Endothelial cell of umbilical vein (primary cell): ENCODE measurements at regions not wholly inside any gene's neighbourhood (a gene's known extent, or its start where the extent isn't known, plus 50 kb on each side); places are given as distances from the start of the nearest gene placed in this dataset.

Experiments
- BruUV-seq: library from RNA; stranded (reverse); fragments of 400-500 nt; replicated peaks from 2 replicates; lab custom pipeline; 2021; lab: Mats Ljungman, UMichigan
- CTCF ChIA-PET: fragments of 300-600, 350-600 bp; sonication (Branson Sonifier 250); formaldehyde crosslinking; loops from one replicate; lab custom pipeline; 2021; ENCODE audit warnings: antibody characterized with exemption, inconsistent platforms; lab: Charles Lee
- POLR2A ChIA-PET: fragments of 300-600, 350-600 bp; sonication (Branson Sonifier 250); formaldehyde crosslinking; loops from one replicate; lab custom pipeline; 2021; ENCODE audit warnings: antibody characterized with exemption, inconsistent platforms; lab: Charles Lee
- DNase-seq: peaks from one replicate; pipeline ENCODE4 v3.0.0-alpha.2; 2011; ENCODE audit warnings: low read depth, low spot score
- FAIRE-seq: peaks from 2 replicates; lab custom pipeline; 2011; peaks lifted over from hg19 to GRCh38; lab: Jason Lieb, UNC
- H2AFZ ChIP-seq: 2 replicates; pipeline ENCODE4 v1.6.0; 2012; ENCODE audit warnings: low read depth, low read length, control low read depth, inconsistent platforms
- H3K27ac ChIP-seq: 2 replicates; pipeline ENCODE4 v1.5.1; 2011; ENCODE audit warnings: low read depth, mild to moderate bottlenecking, control low read depth, low read length, moderate library complexity; ENCODE audit not compliant: insufficient read depth
- H3K27me3 ChIP-seq, 2 experiments: 2 replicates each; pipeline versions ENCODE4 v1.6.0 to v1.6.1; 2011; ENCODE audit warnings: low read length in 2 of 2, mixed read lengths in 1 of 2; ENCODE audit not compliant: control insufficient read depth in 2 of 2, insufficient read depth in 2 of 2
- H3K36me3 ChIP-seq, 2 experiments: 2 replicates in 1 of 2; 3 replicates in 1 of 2; pipeline ENCODE4 v1.5.1; 2011; ENCODE audit warnings: low read length in 2 of 2, mild to moderate bottlenecking in 1 of 2, moderate library complexity in 1 of 2; ENCODE audit not compliant: control insufficient read depth in 2 of 2, insufficient read depth in 2 of 2; ENCODE audit errors: extremely low read depth in 1 of 2
- H3K4me1 ChIP-seq: 3 replicates; pipeline ENCODE4 v1.5.1; 2011; ENCODE audit warnings: mild to moderate bottlenecking, low read length; ENCODE audit not compliant: control insufficient read depth, insufficient read depth; ENCODE audit errors: extremely low read depth
- H3K4me2 ChIP-seq: 2 replicates; pipeline ENCODE4 v1.6.1; 2011; ENCODE audit warnings: low read length, control low read depth, mixed read lengths; ENCODE audit not compliant: insufficient read depth
- H3K4me3 ChIP-seq, 3 experiments: fragments of 200-600 bp in 1 of 3; sonication (generic), shearing (Covaris generic) in 1 of 3; replicated peaks in 1 of 3; 2 replicates each; pipeline ENCODE4 v1.5.1; 2011 to 2016; ENCODE audit warnings: control low read depth in 3 of 3, low read length in 3 of 3, mild to moderate bottlenecking in 2 of 3, inconsistent platforms in 1 of 3, low read depth in 1 of 3, moderate library complexity in 1 of 3; ENCODE audit not compliant: insufficient read depth in 1 of 3
- H3K79me2 ChIP-seq: 2 replicates; pipeline ENCODE4 v1.6.0; 2012; ENCODE audit warnings: low read length, inconsistent platforms; ENCODE audit not compliant: control insufficient read depth, insufficient read depth
- H3K9ac ChIP-seq: replicated peaks from 2 replicates; pipeline ENCODE3; 2011; ENCODE audit warnings: low read length, control low read depth; ENCODE audit not compliant: insufficient read depth; ENCODE audit errors: extremely low read depth
- H3K9me1 ChIP-seq: replicated peaks from 3 replicates; pipeline ENCODE4 v1.6.0; 2011; ENCODE audit warnings: mild to moderate bottlenecking, low read length; ENCODE audit not compliant: control insufficient read depth, insufficient read depth; ENCODE audit errors: extremely low read depth
- H3K9me3 ChIP-seq: replicated peaks from 2 replicates; pipeline ENCODE4 v1.5.1; 2012; ENCODE audit warnings: low read length, inconsistent platforms; ENCODE audit not compliant: control insufficient read depth, insufficient read depth
- H4K20me1 ChIP-seq: replicated peaks from 2 replicates; pipeline ENCODE3; 2011; ENCODE audit warnings: mild to moderate bottlenecking, low read length; ENCODE audit not compliant: control insufficient read depth, insufficient read depth; ENCODE audit errors: extremely low read depth
- CTCF ChIP-seq, 2 donors: IDR thresholded peaks; 1 replicate in 1 of 2; 2 replicates in 1 of 2; pipeline ENCODE4 v1.5.1; 2011; ENCODE audit warnings: low read length in 2 of 2, mild to moderate bottlenecking in 2 of 2, moderate library complexity in 2 of 2, control low read depth in 1 of 2, inconsistent platforms in 1 of 2, low read depth in 1 of 2; ENCODE audit not compliant: insufficient read depth in 1 of 2; ENCODE audit errors: extremely low read depth in 1 of 2
- EZH2 ChIP-seq: IDR thresholded peaks from 2 replicates; pipeline ENCODE4 v1.6.1; 2012; ENCODE audit warnings: borderline replicate concordance, low read depth, mild to moderate bottlenecking, moderate library complexity, low read length, inconsistent platforms; ENCODE audit not compliant: severe bottlenecking
- FOS ChIP-seq: IDR thresholded peaks from 2 replicates; pipeline ENCODE4 v1.6.1; 2011; ENCODE audit warnings: mild to moderate bottlenecking, low read length, moderate library complexity, borderline replicate concordance; ENCODE audit not compliant: insufficient read depth
- GATA2 ChIP-seq: IDR thresholded peaks from 2 replicates; pipeline ENCODE4 v1.7.0; 2011; ENCODE audit warnings: low read depth, mild to moderate bottlenecking, moderate library complexity, mixed read lengths, low read length; ENCODE audit not compliant: insufficient read length, insufficient read depth
- JUN ChIP-seq: IDR thresholded peaks from 2 replicates; pipeline ENCODE4 v1.6.1; 2011; ENCODE audit warnings: borderline replicate concordance, low read depth; ENCODE audit not compliant: insufficient read length, insufficient read depth
- MAX ChIP-seq: IDR thresholded peaks from 2 replicates; pipeline ENCODE4 v1.6.1; 2011; ENCODE audit not compliant: insufficient read depth, insufficient read length
- MYC ChIP-seq: IDR thresholded peaks from one replicate; pipeline ENCODE4 v1.6.1; 2011; ENCODE audit warnings: mild to moderate bottlenecking, low read depth, low read length
- POLR2A ChIP-seq: IDR thresholded peaks from 2 replicates; pipeline ENCODE4 v1.6.1; 2012; ENCODE audit warnings: low read depth, mild to moderate bottlenecking, control low read depth, low read length
- POLR2AphosphoS5 ChIP-seq: IDR thresholded peaks from 2 replicates; pipeline ENCODE4 v1.6.1; 2012; ENCODE audit warnings: low read depth, mild to moderate bottlenecking, control low read depth, low read length, moderate library complexity; ENCODE audit not compliant: insufficient read depth
- dilution Hi-C: fragments of 300-500 bp; cut with MboI; formaldehyde crosslinking; loops from one replicate; pipeline ENCODE4 v1.15.0; 2019; ENCODE audit warnings: low sequenced_read_pairs; ENCODE audit not compliant: extremely low pct_ligation_motif_present
- intact Hi-C: fragments of 100-400 bp; cut with micrococcal nuclease; formaldehyde crosslinking; loops from one replicate; pipeline ENCODE4 v1.10.0; 2022

- no peaks in the 10 kb centered on the region for H3K9me3 ChIP-seq
- peaks cover 14% of the 10 kb centered on the region for H3K4me1 ChIP-seq
- H3K4me2 ChIP-seq, result no peak overlapping the region
- no peak overlapping the region for H3K4me3 ChIP-seq
- ChIA-PET CTCF (interaction anchor here (1.0 kb wide), 1 partner anchor 9 kb away, joined by 3 read pairs; no protein-coding TSS in a partner anchor), POLR2A (no interaction called here)
- no peak overlapping the region for H3K9ac ChIP-seq
- no peaks in the 10 kb centered on the region for H3K36me3 ChIP-seq
- no peaks in the 10 kb centered on the region for H3K27me3 ChIP-seq
- DNase-seq (no peak), FAIRE-seq (no peak)
- no peak overlapping the region for H2AFZ ChIP-seq
- no TSS peak for BruUV-seq
- no peak overlapping the region for H3K27ac ChIP-seq
- intact Hi-C loops (loop anchor here (5.0 kb wide), 1 partner anchor 109 kb away; no protein-coding TSS in a partner anchor), dilution Hi-C loops (no loop called here)
- H3K9me1 ChIP-seq, result no peaks in the 10 kb centered on the region
- H3K79me2 ChIP-seq, result no peaks in the 10 kb centered on the region
- no peak for TF ChIP-seq CTCF (IDR thresholded peaks at IDR 0.05; ENCODE audit: extremely low read depth in 1 of 2, insufficient read depth in 1 of 2, low read depth in 1 of 2, low read length in 2 of 2)
- TF ChIP-seq POLR2AphosphoS5, result no peak
- no peak for TF ChIP-seq JUN
- H4K20me1 ChIP-seq, result no peaks in the 10 kb centered on the region
Observed at GRCh38 chr9:4433379-4433778, 56.9 kb upstream of the SLC1A1 start.

GRCh38 chr9:4430432-4431261, 59.6 kb upstream of the SLC1A1 start:
- intact Hi-C loops (loop anchor here (1.0 to 5.0 kb wide), 2 partner anchors 60 to 112 kb away; partner anchors contain the start of gene SLC1A1), dilution Hi-C loops (no loop called here)
- POLR2A ChIA-PET, result no interaction called here
- DNase-seq, result peak; percentile 88
- CTCF ChIA-PET, result interaction anchor here (0.9 to 1.1 kb wide), 3 partner anchors 12 to 28 kb away, joined by 3 read pairs; no protein-coding TSS in a partner anchor
- Histone ChIP-seq H3K9ac (no peak overlapping the region), H3K4me2 (peak overlapping the region; percentile 89), H4K20me1 (no peaks in the 10 kb centered on the region), H2AFZ (peak overlapping the region; percentile 55), H3K27me3 (no peaks in the 10 kb centered on the region), H3K36me3 (no peaks in the 10 kb centered on the region), H3K4me1 (peaks cover 21% of the 10 kb centered on the region), H3K79me2 (no peaks in the 10 kb centered on the region), H3K9me1 (no peaks in the 10 kb centered on the region), H3K27ac (peak overlapping the region; percentile 42), H3K4me3 (no peak overlapping the region), H3K9me3 (no peaks in the 10 kb centered on the region)
- FAIRE-seq, result peak; percentile 96
- no TSS peak for BruUV-seq
- TF ChIP-seq FOS (peak; percentile 79), MAX (no peak), EZH2 (no peak), GATA2 (peak; percentile 96), MYC (no peak), POLR2A (peak; percentile 17), POLR2AphosphoS5 (peak; percentile 61), JUN (peak; percentile 54)
